NCI-H460 (cell line): ENCODE measurements at regions not wholly inside any gene's neighbourhood (a gene's known extent, or its start where the extent isn't known, plus 50 kb on each side); places are given as distances from the start of the nearest gene placed in this dataset.
"Not testable (repeated sequence)": the region's sequence is repeated elsewhere in the genome, so short reads cannot be mapped to it uniquely, and the experiment has no call there.

Experiments used
- DNase-seq: peaks from one replicate; pipeline ENCODE4 v3.0.0-alpha.2; 2016; ENCODE audit warnings: low read depth; ENCODE audit errors: extremely low read depth

GRCh38 chr1:229907884-229908638 is 159.0 kb upstream of the GALNT2 start:
- no peak for DNase-seq

- DNase-seq: no peak
These were observed 158.3 kb upstream of the GALNT2 start for GRCh38 chr1:229908689-229909088.

- no peak for DNase-seq
These were observed 153.5 kb upstream of the GALNT2 start for GRCh38 chr1:229913489-229913888.

- DNase-seq: not testable (repeated sequence)
These were observed 147.6 kb upstream of the GALNT2 start for GRCh38 chr1:229919488-229919887.

- no peak for DNase-seq
These were observed 146.4 kb upstream of the GALNT2 start for GRCh38 chr1:229920683-229921082.

- DNase-seq: no peak
These were observed 144.8 kb upstream of the GALNT2 start for GRCh38 chr1:229922249-229922648.

- no peak for DNase-seq
These were observed 142.4 kb upstream of the GALNT2 start for GRCh38 chr1:229924639-229925038.

- no peak for DNase-seq
These were observed 138.3 kb upstream of the GALNT2 start for GRCh38 chr1:229928767-229929166.

- DNase-seq: not testable (repeated sequence)
These were observed 135.3 kb upstream of the GALNT2 start for GRCh38 chr1:229931751-229932150.

GRCh38 chr1:229935157-229935556 is 131.9 kb upstream of the GALNT2 start:
- DNase-seq: not testable (repeated sequence)

GRCh38 chr1:229938551-229938950 is 128.5 kb upstream of the GALNT2 start:
- DNase-seq: no peak

- DNase-seq: no peak
These were observed 126.4 kb upstream of the GALNT2 start for GRCh38 chr1:229940684-229941083.

- DNase-seq: no peak
These were observed 125.9 kb upstream of the GALNT2 start for GRCh38 chr1:229941160-229941559.

- DNase-seq: no peak
These were observed 125.2 kb upstream of the GALNT2 start for GRCh38 chr1:229941831-229942230.

- DNase-seq: no peak
These were observed 124.5 kb upstream of the GALNT2 start for GRCh38 chr1:229942501-229942900.

- DNase-seq: no peak
These were observed 123.8 kb upstream of the GALNT2 start for GRCh38 chr1:229943148-229943714.

GRCh38 chr1:229943988-229944743 is 122.9 kb upstream of the GALNT2 start:
- no peak for DNase-seq

GRCh38 chr1:229945795-229946194 is 121.2 kb upstream of the GALNT2 start:
- no peak for DNase-seq

GRCh38 chr1:229947968-229948367 is 119.1 kb upstream of the GALNT2 start:
- no peak for DNase-seq

- no peak for DNase-seq
These were observed 118.6 kb upstream of the GALNT2 start for GRCh38 chr1:229948438-229948837.

GRCh38 chr1:229949500-229949899 is 117.5 kb upstream of the GALNT2 start:
- DNase-seq: no peak

GRCh38 chr1:229950020-229950419 is 117.0 kb upstream of the GALNT2 start:
- no peak for DNase-seq
